Lower leg skin (tissue), 4 donors: ENCODE measurements at regions not wholly inside any gene's neighbourhood (a gene's known extent, or its start where the extent isn't known, plus 50 kb on each side); places are given as distances from the start of the nearest gene placed in this dataset.
A peak's percentile ranks its signal among the peaks of the same experiment; 100 is the strongest.
"Not testable (repeated sequence)": the region's sequence is repeated elsewhere in the genome, so short reads cannot be mapped to it uniquely, and the experiment has no call there.

Source experiments
- DNase-seq, 2 donors: peaks; one replicate each; pipeline ENCODE4 v3.0.0-alpha.2; 2019; ENCODE audit warnings: low spot score in 2 of 2
- H3K4me3 ChIP-seq: fragments of 200-600 bp; sonication (generic); 2 replicates; pipeline ENCODE4 v1.5.1; 2017; ENCODE audit warnings: mild to moderate bottlenecking, low read depth; ENCODE audit not compliant: poor library complexity, severe bottlenecking
- POLR2A ChIP-seq, 2 donors: fragments of 450-650 bp; IDR thresholded peaks; one replicate each; pipeline ENCODE4 v1.6.1; 2016 to 2017; ENCODE audit warnings: antibody characterized with exemption in 2 of 2, mild to moderate bottlenecking in 1 of 2, moderate library complexity in 1 of 2
- WGBS, 2 donors: methylation state at CpG; one replicate each; pipeline ENCODE4 v1.1.5; 2018; 5-methylcytosine and 5-hydroxymethylcytosine counted together
- intact Hi-C: fragments of 100-400 bp; cut with DNase I; formaldehyde crosslinking; loops from one replicate; pipeline ENCODE4 v1.15.0; 2023; ENCODE audit warnings: low total_unique reads
- TF ChIP-seq, protein P1 (sequence below), 3 donors: fragments of 450-650 bp; IDR thresholded peaks; one replicate each; pipeline ENCODE4 v1.5.1; 2016; ENCODE audit warnings: antibody characterized with exemption in 3 of 3, mild to moderate bottlenecking in 3 of 3, moderate library complexity in 2 of 3

DNA sequence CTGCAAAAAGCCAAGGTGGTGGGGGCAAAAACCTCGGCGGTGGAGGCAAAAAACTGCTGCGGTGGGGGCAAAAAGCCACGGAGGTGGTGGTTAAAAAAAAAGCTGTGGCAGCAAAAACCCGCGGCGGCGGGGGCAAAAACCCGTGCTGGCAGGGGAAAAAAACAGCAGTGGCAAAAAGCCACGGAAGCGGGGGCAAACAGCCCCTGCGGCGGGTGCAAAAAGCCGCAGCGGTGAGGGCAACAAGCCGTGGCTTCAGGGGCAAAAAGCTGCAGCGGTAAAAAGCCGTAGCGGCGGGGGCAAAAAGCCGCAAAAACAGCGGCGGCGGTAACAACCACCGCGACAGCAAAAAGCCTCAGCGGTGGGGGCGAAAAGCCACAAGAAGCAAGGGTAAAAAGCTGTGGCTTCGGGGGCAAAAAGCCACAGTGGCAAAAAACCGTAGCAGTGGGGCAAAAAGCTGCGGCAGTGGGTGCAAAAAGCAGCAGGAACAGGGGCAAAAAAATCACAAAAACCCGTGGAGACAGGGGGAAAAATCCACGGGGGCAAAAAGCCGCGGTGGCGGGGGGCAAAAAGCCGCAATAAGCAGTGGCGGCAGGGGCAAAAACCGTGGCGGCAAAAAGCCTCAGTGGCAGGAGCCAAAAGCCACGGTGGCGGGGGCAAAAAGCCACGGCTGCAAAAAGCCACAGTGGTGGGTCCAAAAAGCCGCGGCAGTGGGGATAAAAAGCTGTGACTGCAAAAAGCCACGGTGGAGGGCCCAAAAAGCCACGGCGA, 193.7 kb downstream of the SHCBP1 start:
- intact Hi-C loops, result no loop called here
- WGBS, 2 donors, result 31 to 44% methylated on average over 48 of the region's 48 CpGs

DNA sequence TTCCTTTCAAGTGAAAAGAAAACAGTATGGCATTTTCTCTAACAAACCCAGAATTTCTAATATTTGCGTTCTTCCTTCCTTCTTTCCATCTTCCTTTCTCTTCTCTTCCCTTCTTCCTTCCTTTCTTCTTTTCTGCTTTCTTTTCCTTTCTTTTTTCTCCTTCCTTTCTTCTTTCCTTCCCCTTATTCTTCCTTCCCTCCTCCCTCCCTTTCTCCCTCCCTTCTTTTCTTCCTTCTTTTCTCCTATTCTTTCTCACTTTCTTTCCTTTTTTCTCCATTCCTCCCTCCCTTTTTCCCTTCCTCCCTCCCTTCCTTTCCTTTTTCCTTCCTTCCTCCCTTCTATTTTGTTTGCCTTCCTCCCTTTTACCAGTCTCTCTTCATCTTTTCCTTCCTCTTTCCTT, 194.8 kb downstream of the SHCBP1 start:
- 76 to 78% methylated on average over 1 of the region's 1 CpG for WGBS, 2 donors
- TF ChIP-seq, protein P1, sequence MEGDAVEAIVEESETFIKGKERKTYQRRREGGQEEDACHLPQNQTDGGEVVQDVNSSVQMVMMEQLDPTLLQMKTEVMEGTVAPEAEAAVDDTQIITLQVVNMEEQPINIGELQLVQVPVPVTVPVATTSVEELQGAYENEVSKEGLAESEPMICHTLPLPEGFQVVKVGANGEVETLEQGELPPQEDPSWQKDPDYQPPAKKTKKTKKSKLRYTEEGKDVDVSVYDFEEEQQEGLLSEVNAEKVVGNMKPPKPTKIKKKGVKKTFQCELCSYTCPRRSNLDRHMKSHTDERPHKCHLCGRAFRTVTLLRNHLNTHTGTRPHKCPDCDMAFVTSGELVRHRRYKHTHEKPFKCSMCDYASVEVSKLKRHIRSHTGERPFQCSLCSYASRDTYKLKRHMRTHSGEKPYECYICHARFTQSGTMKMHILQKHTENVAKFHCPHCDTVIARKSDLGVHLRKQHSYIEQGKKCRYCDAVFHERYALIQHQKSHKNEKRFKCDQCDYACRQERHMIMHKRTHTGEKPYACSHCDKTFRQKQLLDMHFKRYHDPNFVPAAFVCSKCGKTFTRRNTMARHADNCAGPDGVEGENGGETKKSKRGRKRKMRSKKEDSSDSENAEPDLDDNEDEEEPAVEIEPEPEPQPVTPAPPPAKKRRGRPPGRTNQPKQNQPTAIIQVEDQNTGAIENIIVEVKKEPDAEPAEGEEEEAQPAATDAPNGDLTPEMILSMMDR (IDR thresholded peaks at IDR 0.05), result no peak
- TF ChIP-seq POLR2A (IDR thresholded peaks at IDR 0.05), result no peak
- intact Hi-C loops, result no loop called here
- DNase-seq, result no peak
- no peak overlapping the region for H3K4me3 ChIP-seq

More for the DNA sequence above, 193.7 kb downstream of the SHCBP1 start:
- no peak overlapping the region for H3K4me3 ChIP-seq
- no peak for TF ChIP-seq POLR2A (IDR thresholded peaks at IDR 0.05)
- TF ChIP-seq, protein P1 (IDR thresholded peaks at IDR 0.05), result no peak
- DNase-seq, result no peak

DNA sequence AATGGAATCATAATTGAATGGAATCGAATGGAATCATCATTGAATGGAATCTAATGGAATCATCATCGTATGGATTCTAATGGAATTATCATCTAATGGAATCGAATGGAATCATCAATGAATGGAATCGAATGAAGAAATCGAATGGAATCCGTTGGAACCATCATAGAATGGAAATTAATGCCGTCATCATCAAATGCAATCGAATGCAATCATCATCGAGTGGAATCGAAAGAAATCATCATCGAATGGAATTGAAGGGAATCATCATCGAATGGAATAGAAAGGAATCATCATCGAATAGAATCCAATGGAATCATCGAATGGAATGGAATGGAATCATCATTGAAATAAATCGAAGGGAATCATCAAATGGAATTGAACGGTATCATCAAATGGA, 217.2 kb downstream of the SHCBP1 start:
- TF ChIP-seq, protein P1 (IDR thresholded peaks at IDR 0.05), result no peak
- no peak for TF ChIP-seq POLR2A (IDR thresholded peaks at IDR 0.05)
- no peak for DNase-seq
- intact Hi-C loops, result no loop called here
- H3K4me3 ChIP-seq, result no peak overlapping the region
- 75 to 84% methylated on average over 16 of the region's 16 CpGs for WGBS, 2 donors

DNA sequence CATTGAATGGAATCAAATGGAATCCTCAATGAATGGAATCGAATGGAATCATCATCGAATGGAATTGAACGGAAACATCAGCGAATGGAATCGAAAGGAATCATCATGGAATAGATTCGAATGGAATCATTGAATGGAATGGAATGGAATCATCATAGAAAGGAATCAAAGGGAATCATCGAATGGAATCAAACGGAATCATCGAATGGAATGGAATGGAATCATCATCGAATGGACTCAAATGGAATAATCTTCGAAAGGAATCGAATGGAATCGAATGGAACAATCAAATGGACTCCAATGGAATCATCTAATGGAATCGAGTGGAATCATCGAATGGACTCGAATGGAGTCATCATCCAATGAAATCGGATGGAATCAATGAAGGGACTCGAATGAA, 222.6 kb downstream of the SHCBP1 start:
- peak; percentile 49 to 91 for DNase-seq
- intact Hi-C loops, H3K4me3 ChIP-seq: not testable (repeated sequence)
- 73 to 78% methylated on average over 18 of the region's 18 CpGs for WGBS, 2 donors

DNA sequence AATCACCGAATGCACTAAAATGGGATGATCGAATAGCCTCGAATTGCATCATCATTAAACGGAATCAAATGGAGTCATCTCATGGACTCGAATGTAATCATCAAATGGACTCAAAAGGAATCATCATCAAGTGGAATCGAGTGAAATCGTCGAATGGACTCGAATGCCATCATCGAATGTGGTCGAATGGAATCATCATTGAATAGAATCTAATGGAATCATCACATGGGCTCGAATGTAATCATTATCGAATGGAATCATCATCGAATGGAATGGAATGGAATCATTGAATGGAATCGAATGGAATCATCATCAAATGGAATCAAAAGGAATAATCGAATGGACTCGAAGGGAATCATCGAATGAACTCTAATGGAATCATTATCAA, 224.3 kb downstream of the SHCBP1 start:
- intact Hi-C loops, H3K4me3 ChIP-seq: not testable (repeated sequence)
- 65 to 68% methylated on average over 18 of the region's 18 CpGs for WGBS, 2 donors
- peak; percentile 13 to 42 for DNase-seq

DNA sequence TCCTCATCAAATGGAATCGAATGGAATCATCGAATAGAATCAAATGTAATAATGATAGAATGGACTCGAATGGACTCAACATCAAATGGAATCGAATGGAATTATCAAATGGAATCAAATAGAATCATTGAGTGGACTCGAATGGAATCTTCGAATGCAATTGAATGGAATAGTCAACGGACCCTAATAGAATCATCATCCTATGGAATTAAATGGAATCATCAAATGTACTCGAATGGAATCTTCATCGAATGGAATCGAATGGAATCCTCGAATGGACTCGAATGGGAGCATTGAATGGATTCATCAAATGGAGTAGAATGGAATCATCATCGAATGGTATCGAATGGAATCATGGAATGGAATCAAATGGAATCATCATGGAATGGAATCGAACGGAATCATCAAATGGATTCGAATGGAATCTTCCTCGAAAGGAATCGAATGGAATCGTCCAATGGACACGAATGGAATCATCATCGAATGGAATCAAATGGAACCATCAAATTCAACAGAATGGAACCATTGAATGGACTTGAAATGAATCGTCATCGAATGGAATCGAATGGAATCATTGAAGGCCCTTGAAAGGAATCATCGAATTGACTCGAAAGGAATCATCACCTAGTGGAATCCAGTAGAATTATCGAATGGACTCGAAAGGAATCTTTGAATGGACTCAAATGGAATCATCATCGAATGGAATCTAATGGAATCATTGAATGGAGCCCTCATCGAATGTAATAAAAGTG, 224.9 kb downstream of the SHCBP1 start:
- WGBS, 2 donors, result 72 to 77% methylated on average over 31 of the region's 31 CpGs
- peak in 1 of 2 donors; percentile 32 for DNase-seq
- H3K4me3 ChIP-seq, intact Hi-C loops: not testable (repeated sequence)

DNA sequence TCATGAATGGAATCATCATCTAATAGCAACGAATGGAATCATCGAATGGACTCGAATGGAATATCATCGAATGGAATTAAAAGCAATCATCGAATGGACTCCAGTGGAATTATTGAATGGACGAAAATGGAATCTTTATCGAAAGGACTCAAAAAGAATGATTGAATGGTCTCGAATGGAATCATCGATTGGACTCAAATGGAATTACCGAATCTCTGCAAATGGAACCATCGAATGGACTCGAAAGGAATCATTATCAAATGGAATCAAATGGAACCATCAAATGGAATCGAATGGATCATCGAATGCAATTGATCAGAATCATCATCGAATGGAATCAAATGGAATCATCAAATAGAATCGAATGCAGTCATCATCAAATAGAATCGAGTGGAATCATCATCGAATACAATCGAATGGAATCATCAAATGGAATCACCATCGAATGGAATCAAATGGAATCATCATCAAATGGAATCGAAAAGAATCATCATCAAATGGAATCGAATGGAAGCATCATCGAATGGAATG, 225.7 kb downstream of the SHCBP1 start:
- intact Hi-C loops, result not testable (repeated sequence)
- DNase-seq, result peak in 1 of 2 donors; percentile 19
- H3K4me3 ChIP-seq, result peak overlapping the region; percentile 0
- 78 to 81% methylated on average over 23 of the region's 23 CpGs for WGBS, 2 donors

DNA sequence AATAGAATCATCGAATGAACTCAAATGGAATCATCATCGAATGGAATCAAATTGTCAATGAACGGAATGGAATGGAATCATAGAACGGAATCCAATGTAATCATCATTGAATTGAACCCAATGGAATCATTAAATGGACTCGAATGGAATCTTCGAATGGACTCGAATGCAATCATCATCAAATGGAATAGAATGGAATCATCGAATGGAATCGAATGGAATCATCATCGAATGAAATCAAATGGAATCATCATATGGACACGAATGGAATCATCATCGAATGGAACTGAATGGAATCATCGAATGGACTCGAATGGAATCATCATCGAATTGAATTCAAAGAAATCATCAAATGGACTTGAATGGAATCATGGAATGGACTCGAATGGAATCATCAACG, 226.2 kb downstream of the SHCBP1 start:
- intact Hi-C loops, DNase-seq, H3K4me3 ChIP-seq: not testable (repeated sequence)
- WGBS, 2 donors, result 70 to 76% methylated on average over 17 of the region's 17 CpGs

DNA sequence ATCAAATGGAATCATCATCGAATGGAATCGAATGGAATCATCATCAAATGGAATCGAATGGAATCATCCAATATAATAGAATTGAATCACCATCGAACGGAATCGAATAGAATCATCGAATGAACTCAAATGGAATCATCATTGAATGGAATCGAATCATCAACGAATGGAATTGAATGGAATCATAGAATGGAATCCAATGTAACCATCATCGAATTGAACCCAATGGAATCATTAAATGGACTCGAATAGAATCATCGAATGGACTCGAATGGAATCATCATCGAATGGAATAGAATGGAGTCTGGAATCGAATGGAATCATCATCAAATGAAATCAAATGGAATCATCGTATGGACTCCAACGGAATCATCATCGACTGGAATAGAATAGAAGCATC, 227.0 kb downstream of the SHCBP1 start:
- intact Hi-C loops, H3K4me3 ChIP-seq, DNase-seq: not testable (repeated sequence)
- whole genome bisulfite sequencing, 2 donors, result 66 to 70% methylated on average over 18 of the region's 18 CpGs

DNA sequence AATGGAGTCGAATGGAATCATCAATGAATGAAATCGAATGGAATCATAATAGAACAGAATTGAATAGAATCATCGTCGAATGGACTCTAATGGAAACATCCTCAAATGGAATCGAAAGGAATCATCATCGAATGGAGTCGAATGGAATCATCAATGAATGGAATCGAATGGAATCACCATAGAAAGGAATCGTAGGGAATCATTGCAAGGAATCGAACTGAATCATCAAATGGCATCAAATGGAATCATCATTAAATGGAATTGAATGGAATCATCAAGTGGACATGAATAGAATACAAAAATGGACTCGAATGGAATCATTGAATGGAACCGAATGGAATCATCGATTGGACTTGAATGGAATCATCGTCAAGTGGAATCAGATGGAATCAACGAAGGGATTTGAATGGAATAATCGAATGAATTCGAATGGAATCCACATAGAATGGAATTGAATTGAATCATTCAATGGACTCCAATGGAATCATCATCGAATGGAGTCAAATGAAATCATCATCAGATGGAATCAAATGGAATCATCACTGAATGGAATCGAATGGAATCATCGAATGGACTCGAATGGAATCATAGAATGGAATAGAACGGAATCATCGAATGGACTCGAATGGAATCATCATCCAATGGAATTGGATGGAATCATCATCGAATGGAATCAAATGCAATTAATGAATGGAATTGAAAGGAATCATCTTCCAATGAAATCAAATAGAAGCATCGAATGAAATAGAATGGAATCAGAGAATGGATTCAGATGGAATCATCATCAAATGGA, 228.1 kb downstream of the SHCBP1 start:
- 72 to 78% methylated on average over 26 of the region's 26 CpGs for WGBS, 2 donors
- H3K4me3 ChIP-seq, intact Hi-C loops: not testable (repeated sequence)
- peak in 1 of 2 donors; percentile 68 for DNase-seq
